ENCODE measurements at regions not wholly inside any gene's neighbourhood (a gene's known extent, or its start where the extent isn't known, plus 50 kb on each side); places are given as distances from the start of the nearest gene placed in this dataset.

DNA sequence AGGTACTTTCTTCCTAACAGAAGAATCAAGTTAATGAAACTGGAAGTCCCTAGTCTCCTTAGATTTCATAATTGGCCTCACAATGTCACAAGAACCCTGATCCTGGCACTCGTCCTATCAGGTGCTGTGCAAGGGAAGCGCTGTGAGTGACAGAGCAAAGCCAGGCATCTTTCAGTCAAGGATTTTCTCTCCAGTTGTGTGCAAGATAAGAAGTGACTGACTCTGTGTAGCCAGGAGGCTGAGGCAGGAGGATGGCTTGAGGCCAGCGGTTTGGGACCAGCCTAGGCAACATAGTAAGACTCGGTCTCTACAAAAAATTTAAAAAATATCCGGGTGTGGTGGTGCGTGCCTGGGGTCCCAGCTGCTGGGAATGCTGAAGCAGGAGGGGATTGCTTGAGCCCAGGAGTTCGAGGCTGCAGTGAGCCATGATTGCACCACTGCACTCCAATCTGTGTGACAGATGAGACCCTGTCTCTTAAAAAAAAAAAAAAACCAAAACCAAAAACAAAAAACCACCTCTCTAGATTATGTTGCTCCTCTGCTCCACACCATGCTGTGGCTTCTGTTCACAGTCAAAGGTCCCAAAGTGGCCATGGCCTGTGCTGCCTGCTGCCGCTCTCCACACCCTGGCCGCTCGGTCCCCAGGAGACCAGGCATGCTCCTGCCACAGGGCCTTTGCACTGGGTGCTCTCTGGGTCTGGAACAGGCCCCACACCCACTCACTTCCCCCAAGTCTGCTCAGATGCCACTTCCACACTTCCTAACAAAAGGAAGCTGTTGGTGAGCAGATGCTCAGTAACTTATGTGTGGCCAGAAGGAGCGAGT is 54.2 kb upstream of the CLDN5 start:
- Histone ChIP-seq H3K27me3 (ENCODE audit: insufficient read depth, low read length) (no peaks in the 10 kb centered on the region), H3K23me2 (ENCODE audit: insufficient read length, low read depth, low read length, poor library complexity, severe bottlenecking) (peaks cover 3% of the 10 kb centered on the region), H3K4ac (ENCODE audit: low read depth, low read length) (no peak overlapping the region), H4K91ac (ENCODE audit: insufficient read length, low read depth, low read length) (no peak overlapping the region), H3K23ac (ENCODE audit: insufficient read length, low read depth, low read length) (no peak overlapping the region), H4K8ac (replicated peaks; ENCODE audit: insufficient read length, low read depth, low read length) (no peak overlapping the region), H4K20me1 (ENCODE audit: control insufficient read depth, insufficient read depth, insufficient read length) (no peaks in the 10 kb centered on the region), H3T11ph (ENCODE audit: low read length) (no peak overlapping the region), H3K4me2 (ENCODE audit: insufficient read depth, insufficient read length, low read length) (no peak overlapping the region), H2BK5ac (ENCODE audit: insufficient read length, low read length) (no peak overlapping the region), H3K9me3 (ENCODE audit: control insufficient read depth, low read depth, low read length) (no peaks in the 10 kb centered on the region), H2AK5ac (ENCODE audit: insufficient read length, low read length) (no peak overlapping the region), H4K5ac (ENCODE audit: insufficient read length, low read depth, low read length) (no peak overlapping the region), H2BK120ac (ENCODE audit: low read depth, low read length, poor library complexity, severe bottlenecking) (no peak overlapping the region), H3K79me2 (ENCODE audit: insufficient read depth, low read length) (no peaks in the 10 kb centered on the region), H3K4me1 (ENCODE audit: insufficient read depth, low read length) (no peaks in the 10 kb centered on the region; the same call in 1 of the 2 replicates), H3K79me1 (ENCODE audit: insufficient read depth, low read depth, low read length, poor library complexity, severe bottlenecking) (no peaks in the 10 kb centered on the region), H2BK12ac (ENCODE audit: insufficient read length, low read depth, low read length) (no peak overlapping the region), H2BK20ac (ENCODE audit: low read depth, low read length, poor library complexity, severe bottlenecking) (no peak overlapping the region), H2AFZ (ENCODE audit: low read length) (no peak overlapping the region), H3K14ac (ENCODE audit: insufficient read depth, low read length) (no peak overlapping the region), H3K27ac (ENCODE audit: insufficient read length, low read depth, low read length) (no peak overlapping the region), H3K9ac (ENCODE audit: extremely low read depth, insufficient read length, low read length) (no peak overlapping the region), H3K56ac (ENCODE audit: insufficient read length, low read depth, low read length) (no peak overlapping the region), H2BK15ac (ENCODE audit: low read depth, low read length) (no peak overlapping the region), H3K18ac (ENCODE audit: insufficient read length, low read depth, low read length) (no peak overlapping the region)
- no CpG with 5 or more reads among the region's 11 CpGs for WGBS (ENCODE audit: extremely low coverage, insufficient read length, low lambda C conversion rate)
- H3K36me3 Mint-ChIP-seq (ENCODE audit: insufficient read depth in 1 of 3, low read depth in 3 of 3), result no peaks in the 10 kb centered on the region
- H3K4me1 Mint-ChIP-seq, result peaks cover 12 to 18% of the 10 kb centered on the region in 2 experiments
- H3K9me3 Mint-ChIP-seq, result no peaks in the 10 kb centered on the region; a peak in 1 of 5 replicates
- no peak overlapping the region; a peak in 1 of 7 replicates for H3K27ac Mint-ChIP-seq
- no peak for DNase-seq
- H3K27me3 Mint-ChIP-seq (ENCODE audit: low read depth), result peaks cover 10% of the 10 kb centered on the region
- no peak overlapping the region for H3K4me3 Mint-ChIP-seq
- TF ChIP-seq, protein P1, sequence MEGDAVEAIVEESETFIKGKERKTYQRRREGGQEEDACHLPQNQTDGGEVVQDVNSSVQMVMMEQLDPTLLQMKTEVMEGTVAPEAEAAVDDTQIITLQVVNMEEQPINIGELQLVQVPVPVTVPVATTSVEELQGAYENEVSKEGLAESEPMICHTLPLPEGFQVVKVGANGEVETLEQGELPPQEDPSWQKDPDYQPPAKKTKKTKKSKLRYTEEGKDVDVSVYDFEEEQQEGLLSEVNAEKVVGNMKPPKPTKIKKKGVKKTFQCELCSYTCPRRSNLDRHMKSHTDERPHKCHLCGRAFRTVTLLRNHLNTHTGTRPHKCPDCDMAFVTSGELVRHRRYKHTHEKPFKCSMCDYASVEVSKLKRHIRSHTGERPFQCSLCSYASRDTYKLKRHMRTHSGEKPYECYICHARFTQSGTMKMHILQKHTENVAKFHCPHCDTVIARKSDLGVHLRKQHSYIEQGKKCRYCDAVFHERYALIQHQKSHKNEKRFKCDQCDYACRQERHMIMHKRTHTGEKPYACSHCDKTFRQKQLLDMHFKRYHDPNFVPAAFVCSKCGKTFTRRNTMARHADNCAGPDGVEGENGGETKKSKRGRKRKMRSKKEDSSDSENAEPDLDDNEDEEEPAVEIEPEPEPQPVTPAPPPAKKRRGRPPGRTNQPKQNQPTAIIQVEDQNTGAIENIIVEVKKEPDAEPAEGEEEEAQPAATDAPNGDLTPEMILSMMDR (conservative IDR thresholded peaks at IDR 0.05), result no peak

Measured in H9 (cell line).